KMS-11 (cell line): ENCODE measurements at regions not wholly inside any gene's neighbourhood (a gene's known extent, or its start where the extent isn't known, plus 50 kb on each side); places are given as distances from the start of the nearest gene placed in this dataset.

Experiments used
- H2AFZ ChIP-seq: fragments of 200-600 bp; sonication (generic); 2 replicates; pipeline ENCODE4 v1.6.1; 2016; ENCODE audit warnings: antibody characterized with exemption, mixed run types, low read depth
- H3K27ac ChIP-seq: fragments of 200-600 bp; sonication (generic); 2 replicates; pipeline ENCODE4 v1.6.1; 2016; ENCODE audit warnings: mild to moderate bottlenecking, mixed run types
- H3K27me3 ChIP-seq: fragments of 200-600 bp; sonication (generic); 2 replicates; pipeline ENCODE4 v1.6.1; 2017; ENCODE audit warnings: mild to moderate bottlenecking, low read depth, mixed run types, moderate library complexity; ENCODE audit not compliant: insufficient read depth
- H3K36me3 ChIP-seq: fragments of 200-600 bp; sonication (generic); 2 replicates; pipeline ENCODE4 v1.6.1; 2017; ENCODE audit warnings: mild to moderate bottlenecking, mixed run types; ENCODE audit not compliant: insufficient read depth
- H3K4me1 ChIP-seq: fragments of 200-600 bp; sonication (generic); 2 replicates; pipeline ENCODE4 v1.6.1; 2016; ENCODE audit warnings: mild to moderate bottlenecking, low read depth, mixed run types; ENCODE audit not compliant: poor library complexity, severe bottlenecking
- H3K4me2 ChIP-seq: fragments of 200-600 bp; sonication (generic); 2 replicates; pipeline ENCODE4 v1.7.0; 2016; ENCODE audit warnings: mild to moderate bottlenecking, mixed run types
- H3K4me3 ChIP-seq: fragments of 200-600 bp; sonication (generic); IDR thresholded peaks from 2 replicates; pipeline ENCODE4 v1.6.1; 2017; ENCODE audit warnings: low read depth, low read length, mixed read lengths; ENCODE audit not compliant: insufficient read depth
- H3K79me2 ChIP-seq: fragments of 200-600 bp; sonication (generic); 2 replicates; pipeline ENCODE4 v1.6.1; 2016; ENCODE audit warnings: low read depth, mixed run types; ENCODE audit not compliant: insufficient read depth
- H3K9ac ChIP-seq: fragments of 200-600 bp; sonication (generic); 2 replicates; pipeline ENCODE4 v1.6.1; 2016; ENCODE audit warnings: mild to moderate bottlenecking, mixed run types
- H4K20me1 ChIP-seq: fragments of 200-600 bp; sonication (generic); 2 replicates; pipeline ENCODE4 v1.6.1; 2016; ENCODE audit warnings: mild to moderate bottlenecking, mixed run types; ENCODE audit not compliant: insufficient read depth
- CTCF ChIP-seq: fragments of 200-600 bp; sonication (generic); conservative IDR thresholded peaks from 2 replicates; pipeline ENCODE4 v1.6.1; 2017; ENCODE audit warnings: low read depth, mild to moderate bottlenecking, antibody characterized with exemption, low read length, moderate library complexity, mixed read lengths

DNA sequence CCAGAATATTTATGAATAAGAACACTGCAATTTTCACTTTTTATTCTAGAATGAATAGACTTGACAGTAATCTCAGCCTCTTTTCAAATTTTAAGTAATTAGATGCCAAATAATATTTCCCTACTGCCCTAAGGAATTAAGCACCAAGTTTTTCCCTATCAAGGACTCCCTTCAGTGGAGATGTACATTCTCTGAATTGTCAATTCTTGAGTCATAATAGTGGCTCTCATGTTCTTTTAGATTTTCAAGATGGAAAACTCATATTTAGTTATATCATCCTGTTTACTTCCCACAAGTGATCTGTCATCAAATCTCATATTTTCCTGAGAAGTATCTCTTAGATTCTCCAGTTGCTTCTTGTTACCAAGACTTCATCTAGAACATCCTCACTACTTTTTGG lies 1248.9 kb upstream of the CHAC2 start:
- no peaks in the 10 kb centered on the region for H3K4me1 ChIP-seq
- no peak for TF ChIP-seq CTCF
- H3K79me2 ChIP-seq, result no peaks in the 10 kb centered on the region
- no peak overlapping the region for H3K4me3 ChIP-seq
- no peak overlapping the region for H3K4me2 ChIP-seq
- H3K9ac ChIP-seq, result no peak overlapping the region
- H4K20me1 ChIP-seq, result no peaks in the 10 kb centered on the region
- H2AFZ ChIP-seq, result no peak overlapping the region
- H3K36me3 ChIP-seq, result no peaks in the 10 kb centered on the region
- H3K27ac ChIP-seq, result no peak overlapping the region
- H3K27me3 ChIP-seq, result no peaks in the 10 kb centered on the region

- Histone ChIP-seq H3K4me2 (no peak overlapping the region), H2AFZ (no peak overlapping the region), H3K27ac (no peak overlapping the region), H3K36me3 (no peaks in the 10 kb centered on the region), H3K4me3 (no peak overlapping the region), H3K9ac (no peak overlapping the region), H4K20me1 (no peaks in the 10 kb centered on the region), H3K79me2 (no peaks in the 10 kb centered on the region), H3K27me3 (no peaks in the 10 kb centered on the region), H3K4me1 (no peaks in the 10 kb centered on the region)
- no peak for TF ChIP-seq CTCF
Measured at GRCh38 chr2:52512760-52513159, 1254.8 kb upstream of the CHAC2 start.

- Histone ChIP-seq H3K9ac (no peak overlapping the region), H3K79me2 (no peaks in the 10 kb centered on the region), H4K20me1 (no peaks in the 10 kb centered on the region), H3K4me3 (no peak overlapping the region), H3K36me3 (no peaks in the 10 kb centered on the region), H3K4me2 (no peak overlapping the region), H3K27ac (no peak overlapping the region), H2AFZ (no peak overlapping the region), H3K4me1 (no peaks in the 10 kb centered on the region), H3K27me3 (no peaks in the 10 kb centered on the region)
- no peak for TF ChIP-seq CTCF
Measured at GRCh38 chr2:52510432-52510831, 1257.2 kb upstream of the CHAC2 start.

GRCh38 chr2:52502476-52502860 lies 1265.1 kb upstream of the CHAC2 start:
- no peak for TF ChIP-seq CTCF
- Histone ChIP-seq H3K79me2 (no peaks in the 10 kb centered on the region), H3K9ac (no peak overlapping the region), H3K4me2 (no peak overlapping the region), H3K27me3 (no peaks in the 10 kb centered on the region), H3K36me3 (no peaks in the 10 kb centered on the region), H3K4me3 (no peak overlapping the region), H4K20me1 (no peaks in the 10 kb centered on the region), H2AFZ (no peak overlapping the region), H3K27ac (no peak overlapping the region), H3K4me1 (no peaks in the 10 kb centered on the region)
